ENCODE measurements at regions not wholly inside any gene's neighbourhood (a gene's known extent, or its start where the extent isn't known, plus 50 kb on each side); places are given as distances from the start of the nearest gene placed in this dataset.

DNA sequence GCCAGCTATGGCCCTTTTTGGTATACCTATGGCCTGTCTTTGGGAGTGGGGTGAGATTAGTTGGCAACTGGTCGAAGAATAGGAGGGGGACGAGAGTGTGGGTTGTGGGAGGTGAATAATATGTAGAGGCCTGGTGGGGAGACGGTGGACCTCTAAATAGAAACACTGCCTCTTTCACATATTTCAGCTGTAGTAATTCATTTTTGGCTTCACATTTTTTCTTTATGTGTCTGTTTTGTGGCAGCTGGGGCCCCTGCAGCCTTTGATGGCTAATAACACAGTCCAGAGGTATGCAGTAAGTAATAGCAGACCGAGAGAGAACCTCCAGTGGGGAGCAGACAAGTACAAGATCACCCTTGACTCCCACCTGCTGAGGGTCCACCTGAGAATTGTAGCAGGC lies 75.9 kb downstream of the HLX start:
- Histone ChIP-seq H3K36me3 (no peaks in the 10 kb centered on the region), H3K4me1 (no peaks in the 10 kb centered on the region), H3K4me3 (no peak overlapping the region), H3K27ac (no peak overlapping the region), H3K9me3 (peaks cover 0 to 2% (median 0%) of the 10 kb centered on the region in 4 donors), H3K27me3 (no peaks in the 10 kb centered on the region)
- no peak for DNase-seq
- no peak for TF ChIP-seq POLR2A (IDR thresholded peaks at IDR 0.05)
- TF ChIP-seq CTCF (IDR thresholded peaks at IDR 0.05), result no peak

DNA sequence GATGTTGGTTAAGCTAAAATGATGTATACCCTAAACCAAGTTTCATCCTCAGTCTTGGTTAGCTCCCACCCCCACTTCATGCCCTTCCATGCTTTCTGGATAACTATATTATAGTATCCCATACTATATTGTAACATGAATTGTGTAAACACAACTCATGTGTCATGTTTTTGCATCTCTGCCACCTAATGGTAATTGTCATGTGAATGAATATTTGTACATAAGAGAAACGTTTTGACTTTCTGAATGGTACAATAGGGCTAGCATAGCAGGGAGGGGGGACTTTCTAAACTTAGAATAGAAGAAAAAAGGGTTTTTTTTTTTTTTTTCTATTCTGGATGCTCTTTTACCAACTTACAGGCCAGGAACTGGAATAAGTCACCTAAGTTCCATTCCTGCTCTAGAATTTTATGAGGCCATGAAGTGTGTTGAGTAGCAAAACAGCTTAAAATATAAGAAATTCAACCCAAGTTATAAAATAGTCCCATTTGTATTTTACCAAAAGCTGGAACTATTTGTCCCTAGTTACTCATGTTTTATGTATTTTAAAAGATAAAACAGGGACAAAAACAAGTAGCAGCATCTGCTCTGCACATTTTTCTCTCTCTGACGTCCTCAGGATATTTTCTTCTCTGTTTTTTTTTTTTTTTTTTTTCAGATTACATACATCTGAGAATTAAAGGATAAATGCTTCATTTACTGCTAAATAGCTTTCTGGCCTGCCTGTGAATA lies 77.4 kb downstream of the HLX start:
- Histone ChIP-seq H3K27me3 (no peaks in the 10 kb centered on the region), H3K4me1 (no peaks in the 10 kb centered on the region), H3K4me3 (no peak overlapping the region), H3K36me3 (no peaks in the 10 kb centered on the region), H3K27ac (no peak overlapping the region), H3K9me3 (no peaks in the 10 kb centered on the region)
- DNase-seq, result no peak
- TF ChIP-seq CTCF (IDR thresholded peaks at IDR 0.05) (no peak), POLR2A (IDR thresholded peaks at IDR 0.05) (no peak)

DNA sequence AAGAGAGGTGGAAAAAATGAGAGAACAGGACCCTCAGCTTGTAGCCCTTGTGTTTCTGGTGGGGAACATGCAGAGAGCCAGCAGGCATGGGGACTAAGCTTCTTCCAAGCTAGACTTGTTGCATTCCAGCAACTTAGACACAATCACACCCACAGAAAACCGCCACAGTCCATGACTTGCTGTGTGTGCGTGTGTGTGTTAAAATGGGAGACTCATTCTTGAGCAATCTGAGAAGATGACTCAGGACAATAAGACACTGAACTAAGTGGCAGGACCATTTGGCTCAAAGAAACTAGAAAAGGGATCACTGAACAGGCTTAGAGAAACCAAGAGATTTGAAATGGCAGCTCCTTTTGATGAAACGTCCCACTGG lies 78.0 kb downstream of the HLX start:
- TF ChIP-seq POLR2A (IDR thresholded peaks at IDR 0.05) (no peak), CTCF (IDR thresholded peaks at IDR 0.05) (no peak)
- H3K27ac ChIP-seq, result no peak overlapping the region
- no peaks in the 10 kb centered on the region for H3K36me3 ChIP-seq
- no peaks in the 10 kb centered on the region for H3K27me3 ChIP-seq
- no peak overlapping the region for H3K4me3 ChIP-seq
- no peak for DNase-seq
- H3K9me3 ChIP-seq, result no peaks in the 10 kb centered on the region
- no peaks in the 10 kb centered on the region for H3K4me1 ChIP-seq

- no peaks in the 10 kb centered on the region for H3K36me3 ChIP-seq
- no peaks in the 10 kb centered on the region for H3K27me3 ChIP-seq
- no peaks in the 10 kb centered on the region for H3K9me3 ChIP-seq
- H3K4me1 ChIP-seq, result no peaks in the 10 kb centered on the region
- H3K4me3 ChIP-seq, result no peak overlapping the region
- TF ChIP-seq CTCF (IDR thresholded peaks at IDR 0.05), result no peak
- TF ChIP-seq POLR2A (IDR thresholded peaks at IDR 0.05), result no peak
- DNase-seq, result no peak
- H3K27ac ChIP-seq, result no peak overlapping the region
Observed at GRCh38 chr1:220958234-220958633, 79.0 kb downstream of the HLX start.

- no peak overlapping the region for H3K27ac ChIP-seq
- H3K27me3 ChIP-seq, result no peaks in the 10 kb centered on the region
- no peaks in the 10 kb centered on the region for H3K36me3 ChIP-seq
- H3K4me3 ChIP-seq, result no peak overlapping the region
- TF ChIP-seq CTCF (IDR thresholded peaks at IDR 0.05) (no peak), POLR2A (IDR thresholded peaks at IDR 0.05) (no peak)
- H3K4me1 ChIP-seq, result no peaks in the 10 kb centered on the region
- DNase-seq, result no peak
- H3K9me3 ChIP-seq, result no peaks in the 10 kb centered on the region
Observed at GRCh38 chr1:220962031-220962751, 82.9 kb downstream of the HLX start.

Data from Peyer's patch (tissue), 4 donors.